ENCODE measurements at regions not wholly inside any gene's neighbourhood (a gene's known extent, or its start where the extent isn't known, plus 50 kb on each side); places are given as distances from the start of the nearest gene placed in this dataset.

GRCh38 chr3:161555320-161555719, 58.7 kb downstream of the OTOL1 start:
- DNase-seq (ENCODE audit: low spot score) = no peak

GRCh38 chr3:161556533-161556932, 59.9 kb downstream of the OTOL1 start:
- DNase-seq (ENCODE audit: low spot score) = no peak

- no peak for DNase-seq (ENCODE audit: low spot score)
These were observed 60.3 kb downstream of the OTOL1 start for GRCh38 chr3:161556941-161557340.

GRCh38 chr3:161557445-161558150, 61.0 kb downstream of the OTOL1 start:
- DNase-seq (ENCODE audit: low spot score) = no peak

GRCh38 chr3:161558236-161558635, 61.6 kb downstream of the OTOL1 start:
- DNase-seq (ENCODE audit: low spot score) = no peak

- peak; percentile 26 for DNase-seq (ENCODE audit: low spot score)
These were observed 62.8 kb downstream of the OTOL1 start for GRCh38 chr3:161559177-161559998.

GRCh38 chr3:161560008-161560637, 63.5 kb downstream of the OTOL1 start:
- peak; percentile 22 for DNase-seq (ENCODE audit: low spot score)

GRCh38 chr3:161567577-161568361, 71.2 kb downstream of the OTOL1 start:
- DNase-seq (ENCODE audit: low spot score) = no peak

- DNase-seq (ENCODE audit: low spot score) = no peak
These were observed 72.1 kb downstream of the OTOL1 start for GRCh38 chr3:161568671-161569070.

GRCh38 chr3:161571951-161572350, 75.3 kb downstream of the OTOL1 start:
- no peak for DNase-seq (ENCODE audit: low spot score)

GRCh38 chr3:161573136-161573535, 76.5 kb downstream of the OTOL1 start:
- no peak for DNase-seq (ENCODE audit: low spot score)

GRCh38 chr3:161575901-161576300, 79.3 kb downstream of the OTOL1 start:
- DNase-seq (ENCODE audit: low spot score) = no peak

- DNase-seq (ENCODE audit: low spot score) = no peak
These were observed 79.7 kb downstream of the OTOL1 start for GRCh38 chr3:161576311-161576710.

GRCh38 chr3:161576714-161577510, 80.3 kb downstream of the OTOL1 start:
- no peak for DNase-seq (ENCODE audit: low spot score)

GRCh38 chr3:161577662-161578061, 81.1 kb downstream of the OTOL1 start:
- DNase-seq (ENCODE audit: low spot score) = no peak

GRCh38 chr3:161579395-161580126, 83.0 kb downstream of the OTOL1 start:
- no peak for DNase-seq (ENCODE audit: low spot score)

GRCh38 chr3:161585922-161586321, 89.3 kb downstream of the OTOL1 start:
- DNase-seq (ENCODE audit: low spot score) = no peak

- DNase-seq (ENCODE audit: low spot score) = no peak
These were observed 90.1 kb downstream of the OTOL1 start for GRCh38 chr3:161586556-161587235.

- no peak for DNase-seq (ENCODE audit: low spot score)
These were observed 102.0 kb downstream of the OTOL1 start for GRCh38 chr3:161598639-161599038.

- DNase-seq (ENCODE audit: low spot score) = no peak
These were observed 103.1 kb downstream of the OTOL1 start for GRCh38 chr3:161599697-161600096.

Data from activated CD4-positive, alpha-beta T cell treated with anti-CD3 and anti-CD28 coated beads, Interleukin-2, Interleukin-4, amounts not matched to agents 100 ng/mL and 50 ng/mL, durations not matched to agents 16 hours and 8 hours (primary cell).